GM23248 (cell line): ENCODE measurements at regions not wholly inside any gene's neighbourhood (a gene's known extent, or its start where the extent isn't known, plus 50 kb on each side); places are given as distances from the start of the nearest gene placed in this dataset.
A peak's percentile ranks its signal among the peaks of the same experiment; 100 is the strongest.
"Not testable (repeated sequence)": the region's sequence is repeated elsewhere in the genome, so short reads cannot be mapped to it uniquely, and the experiment has no call there.

Experiments used
- DNase-seq: peaks from one replicate; pipeline ENCODE4 v3.0.0-alpha.2; 2015
- H2AFZ ChIP-seq: fragments of 200-600 bp; sonication (generic); 2 replicates; pipeline ENCODE4 v1.6.1; 2016; ENCODE audit warnings: antibody characterized with exemption
- H3F3A ChIP-seq: fragments of 200-600 bp; sonication (generic); 2 replicates; pipeline ENCODE4 v1.6.1; 2016; ENCODE audit warnings: mild to moderate bottlenecking, antibody characterized with exemption, mixed run types; ENCODE audit not compliant: insufficient read depth
- H3K27ac ChIP-seq: fragments of 200-600 bp; sonication (generic); 2 replicates; pipeline ENCODE4 v1.5.1; 2016; ENCODE audit warnings: mild to moderate bottlenecking
- H3K27me3 ChIP-seq: fragments of 200-600 bp; sonication (generic); replicated peaks from 2 replicates; pipeline ENCODE4 v1.6.1; 2016; ENCODE audit warnings: mild to moderate bottlenecking; ENCODE audit not compliant: insufficient read depth
- H3K36me3 ChIP-seq: fragments of 200-600 bp; sonication (generic); 2 replicates; pipeline ENCODE4 v1.6.1; 2016; ENCODE audit warnings: low read depth, mild to moderate bottlenecking
- H3K4me1 ChIP-seq: fragments of 200-600 bp; sonication (generic); 2 replicates; pipeline ENCODE4 v1.6.1; 2016; ENCODE audit warnings: mild to moderate bottlenecking; ENCODE audit not compliant: insufficient read depth
- H3K4me2 ChIP-seq: fragments of 200-600 bp; sonication (generic); one replicate; pipeline ENCODE4 v1.6.1; 2016; ENCODE audit warnings: mild to moderate bottlenecking; ENCODE audit not compliant: unreplicated experiment
- H3K4me3 ChIP-seq: fragments of 200-600 bp; sonication (generic); 2 replicates; pipeline ENCODE4 v1.5.1; 2016; ENCODE audit warnings: mild to moderate bottlenecking
- H3K79me2 ChIP-seq: fragments of 200-600 bp; sonication (generic); 2 replicates; pipeline ENCODE4 v1.6.1; 2016; ENCODE audit warnings: mild to moderate bottlenecking; ENCODE audit not compliant: insufficient read depth
- H3K9ac ChIP-seq: fragments of 200-600 bp; sonication (generic); 2 replicates; pipeline ENCODE4 v1.6.1; 2016; ENCODE audit warnings: mild to moderate bottlenecking
- H3K9me2 ChIP-seq: fragments of 200-600 bp; sonication (generic); 2 replicates; pipeline ENCODE4 v1.6.1; 2016; ENCODE audit warnings: mixed run types, mild to moderate bottlenecking, moderate library complexity; ENCODE audit not compliant: insufficient read depth
- H3K9me3 ChIP-seq: fragments of 200-600 bp; sonication (generic); one replicate; pipeline ENCODE4 v1.6.1; 2017; ENCODE audit warnings: low read depth
- H4K20me1 ChIP-seq: fragments of 200-600 bp; sonication (generic); 2 replicates; pipeline ENCODE4 v1.6.0; 2016; ENCODE audit not compliant: insufficient read depth
- EZH2 ChIP-seq: fragments of 200-600 bp; sonication (generic); IDR thresholded peaks from 2 replicates; pipeline ENCODE4 v1.6.1; 2018; ENCODE audit warnings: antibody characterized with exemption, mild to moderate bottlenecking; ENCODE audit not compliant: insufficient read depth, poor library complexity, severe bottlenecking
- EZH2phosphoT487 ChIP-seq: fragments of 200-600 bp; sonication (generic); IDR thresholded peaks from 2 replicates; pipeline ENCODE4 v1.6.1; 2018; ENCODE audit warnings: antibody characterized with exemption, moderate library complexity, mild to moderate bottlenecking, low read depth; ENCODE audit not compliant: insufficient read depth
- WGBS, 2 experiments: methylation state at CpG; one replicate each; pipeline ENCODE4 v1.1.6; 2015 to 2017; ENCODE audit warnings: low lambda C conversion rate in 2 of 2, low coverage in 1 of 2; ENCODE audit errors: missing lambda C conversion rate in 2 of 2; 5-methylcytosine and 5-hydroxymethylcytosine counted together
- in situ Hi-C: fragments of 300-500 bp; cut with MboI; formaldehyde crosslinking; loops from 2 replicates; pipeline ENCODE4 v1.15.0; 2020

DNA sequence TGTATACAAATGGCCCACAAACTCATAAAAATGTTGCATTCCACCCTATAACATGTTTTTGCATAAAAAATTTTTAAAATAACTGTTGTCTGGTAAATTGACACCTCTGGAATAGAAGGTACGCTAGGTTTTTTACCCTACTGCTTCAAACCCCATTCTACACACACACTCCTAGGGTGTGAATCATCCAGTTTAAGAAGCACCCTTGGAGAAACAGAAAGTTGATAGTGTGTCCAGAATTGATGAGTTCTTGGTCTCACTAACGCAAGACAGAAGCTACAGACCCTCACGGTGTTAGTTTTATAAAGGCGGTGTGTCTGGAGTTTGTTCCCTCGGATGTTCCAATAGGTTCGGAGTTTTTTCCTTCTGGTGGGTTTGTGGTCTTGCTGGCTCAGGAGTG, 158.5 kb downstream of the KLRB1 start:
- Histone ChIP-seq H3K79me2 (no peaks in the 10 kb centered on the region), H3K4me2 (no peak overlapping the region), H3K9ac (no peak overlapping the region), H4K20me1 (no peaks in the 10 kb centered on the region), H2AFZ (peak overlapping the region; percentile 88; the same call in 1 of the 2 replicates), H3F3A (no peaks in the 10 kb centered on the region), H3K9me2 (no peaks in the 10 kb centered on the region), H3K4me3 (no peak overlapping the region), H3K4me1 (no peaks in the 10 kb centered on the region), H3K27me3 (no peaks in the 10 kb centered on the region), H3K27ac (no peak overlapping the region), H3K36me3 (no peaks in the 10 kb centered on the region), H3K9me3 (no peaks in the 10 kb centered on the region)
- WGBS, 2 experiments = 59 to 63% methylated on average over 6 of the region's 6 CpGs
- TF ChIP-seq EZH2phosphoT487 (no peak), EZH2 (no peak)
- in situ Hi-C loops = no loop called here
- peak; percentile 7 for DNase-seq

DNA sequence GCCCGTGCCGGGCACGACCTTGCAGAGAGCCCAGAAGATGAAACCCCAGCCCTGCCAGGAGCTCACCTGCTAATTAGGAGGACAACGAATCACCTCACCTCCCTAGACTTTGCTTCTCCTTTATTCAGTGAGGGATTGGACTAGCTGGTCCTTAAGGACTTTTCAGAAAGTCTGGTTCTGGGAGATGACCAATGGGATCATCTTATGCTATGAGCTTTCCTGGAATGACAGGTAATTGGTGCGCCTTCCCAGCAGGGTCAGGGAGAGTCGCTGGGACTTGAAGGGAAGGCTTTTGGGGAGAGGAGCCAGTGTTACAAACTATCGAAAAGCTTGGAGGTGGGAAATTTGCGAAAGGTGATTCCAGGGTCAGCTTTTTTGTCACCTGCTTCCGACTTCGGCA, 159.1 kb downstream of the KLRB1 start:
- H3K79me2 ChIP-seq, in situ Hi-C loops, H3K27ac ChIP-seq, H3K4me1 ChIP-seq, H4K20me1 ChIP-seq, H3K36me3 ChIP-seq, H3K9me2 ChIP-seq, H3F3A ChIP-seq, DNase-seq, H3K9me3 ChIP-seq, H3K27me3 ChIP-seq: not testable (repeated sequence)
- Histone ChIP-seq H3K9ac (peak overlapping the region; percentile 58), H3K4me3 (peak overlapping the region; percentile 77), H2AFZ (peak overlapping the region; percentile 88), H3K4me2 (peak overlapping the region; percentile 89)
- 54 to 57% methylated on average over 6 to 7 of the region's 10 CpGs for WGBS, 2 experiments

DNA sequence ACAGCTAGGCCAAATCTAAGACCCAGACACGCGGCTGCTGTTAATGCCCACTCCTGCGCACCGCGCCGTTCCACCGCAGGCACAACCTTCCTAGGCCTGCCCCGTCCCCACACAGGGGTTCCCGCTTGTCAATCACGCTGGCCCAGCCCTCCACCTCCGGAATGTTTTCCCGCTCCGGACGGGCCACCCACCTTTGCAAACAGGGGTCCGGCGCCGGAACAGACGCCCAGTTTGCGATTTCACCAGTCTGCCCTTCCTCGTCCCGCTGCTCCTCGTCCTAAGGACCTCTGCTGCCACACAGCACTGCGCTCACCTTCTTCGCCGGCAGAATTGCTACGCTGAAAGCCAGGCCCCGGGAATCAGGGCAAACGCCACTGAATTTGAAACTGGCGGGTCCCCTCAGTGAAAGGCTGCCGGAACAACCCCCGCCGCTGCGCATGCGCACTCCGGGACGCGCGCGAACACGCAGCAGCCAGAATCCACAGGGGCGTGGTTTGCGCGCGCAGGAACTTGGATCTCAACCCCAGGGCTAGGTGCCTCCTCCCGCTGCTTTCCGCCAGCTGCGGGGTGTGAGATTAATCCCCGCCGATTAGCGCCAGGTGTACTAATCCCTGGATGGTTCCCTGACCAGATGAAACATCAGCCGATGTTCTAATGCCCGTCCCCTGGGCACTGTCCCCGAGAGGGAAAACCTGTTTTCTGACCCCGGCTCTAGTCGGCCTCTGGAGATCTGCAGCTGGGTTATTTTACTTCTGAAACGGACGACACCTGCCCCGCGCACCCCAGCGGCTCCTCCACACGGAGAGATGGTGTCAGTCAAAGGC, 159.7 kb downstream of the KLRB1 start:
- Histone ChIP-seq H3K4me2 (peak overlapping the region; percentile 89), H3K9ac (peak overlapping the region; percentile 58), H2AFZ (peak overlapping the region; percentile 88), H3K4me3 (peak overlapping the region; percentile 77)
- H3K9me3 ChIP-seq, H3K27ac ChIP-seq, H3F3A ChIP-seq, H3K9me2 ChIP-seq, H3K36me3 ChIP-seq, H4K20me1 ChIP-seq, H3K4me1 ChIP-seq, in situ Hi-C loops, H3K79me2 ChIP-seq, H3K27me3 ChIP-seq: not testable (repeated sequence)
- 1% methylated on average over 59 to 61 of the region's 61 CpGs for WGBS, 2 experiments
- DNase-seq = peak; percentile 88

DNA sequence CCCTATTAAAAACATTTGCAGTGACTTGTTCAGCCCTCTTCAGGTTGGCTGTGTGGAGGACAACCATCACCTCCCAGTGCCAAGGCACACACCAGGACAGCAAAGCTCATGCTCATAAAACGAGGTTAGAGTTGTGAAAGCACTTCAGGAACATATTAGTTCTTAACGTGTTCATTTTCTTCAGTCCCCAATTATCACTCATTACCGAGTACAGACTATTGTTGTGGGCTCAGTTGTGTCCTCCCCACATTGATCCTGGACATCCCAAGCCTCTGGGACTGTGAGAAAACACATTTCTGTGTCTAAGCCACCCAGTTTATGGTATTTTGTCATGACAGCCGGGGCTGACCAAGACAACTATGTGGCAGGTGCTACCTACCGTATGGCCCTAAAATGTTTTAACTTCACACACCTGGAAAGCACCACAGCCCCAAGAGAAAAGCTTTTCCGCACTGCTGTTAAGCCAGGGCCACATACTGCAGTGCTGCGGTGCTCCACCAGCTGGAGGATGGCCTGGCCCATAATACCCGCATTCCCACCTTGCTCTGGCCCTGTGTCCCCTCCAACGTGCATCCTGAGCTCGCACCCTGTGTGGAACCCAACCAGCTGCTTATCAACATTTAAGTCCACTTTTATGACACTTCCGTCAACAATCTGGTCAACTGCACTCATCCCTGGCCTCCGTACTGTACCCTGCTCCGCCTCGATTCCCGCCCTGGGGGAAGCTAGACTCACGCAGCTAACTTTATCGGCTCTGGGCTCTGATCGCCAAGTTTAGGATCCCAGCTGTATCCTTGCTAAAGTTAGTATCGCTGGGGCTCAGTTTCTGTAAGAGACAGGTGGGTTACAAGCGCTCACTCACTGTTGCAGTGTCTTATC, 160.6 kb downstream of the KLRB1 start:
- H3K9ac ChIP-seq = peak overlapping the region; percentile 58
- H3K27ac ChIP-seq, H3K9me3 ChIP-seq, H3K79me2 ChIP-seq, H4K20me1 ChIP-seq, in situ Hi-C loops, H3F3A ChIP-seq, H3K9me2 ChIP-seq, H3K27me3 ChIP-seq, H3K4me1 ChIP-seq, DNase-seq, H3K36me3 ChIP-seq: not testable (repeated sequence)
- WGBS, 2 experiments = 24 to 29% methylated on average over 18 to 19 of the region's 20 CpGs
- peak overlapping the region; percentile 77 for H3K4me3 ChIP-seq
- peak overlapping the region; percentile 88 for H2AFZ ChIP-seq
- H3K4me2 ChIP-seq = peak overlapping the region; percentile 89

DNA sequence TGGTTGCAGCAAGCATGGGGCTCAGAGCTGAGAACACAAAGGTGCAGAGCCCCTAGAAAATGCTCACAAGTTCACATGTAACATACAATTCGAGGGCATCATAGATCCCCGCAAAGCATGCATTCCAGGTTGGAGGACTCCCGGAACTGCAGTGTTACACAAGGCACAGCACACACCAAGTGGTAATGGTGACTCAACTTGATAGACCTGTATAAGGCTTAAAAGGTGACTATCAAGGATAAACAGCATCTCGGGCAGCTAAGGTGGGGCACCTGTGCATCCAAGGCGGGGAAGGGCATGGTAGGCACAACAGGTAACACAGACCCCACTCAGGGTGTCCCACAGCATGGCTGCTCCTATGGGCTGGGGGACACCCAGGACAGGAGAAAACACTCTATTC, 167.3 kb downstream of the KLRB1 start:
- H3K4me1 ChIP-seq, H3K4me3 ChIP-seq, H3K9ac ChIP-seq, H3K79me2 ChIP-seq, H4K20me1 ChIP-seq, H3K9me3 ChIP-seq, DNase-seq, H2AFZ ChIP-seq, H3K9me2 ChIP-seq, H3K36me3 ChIP-seq, H3K27ac ChIP-seq, H3F3A ChIP-seq, in situ Hi-C loops, H3K4me2 ChIP-seq, H3K27me3 ChIP-seq: not testable (repeated sequence)
- 92 to 95% methylated on average over 4 of the region's 5 CpGs for WGBS, 2 experiments

DNA sequence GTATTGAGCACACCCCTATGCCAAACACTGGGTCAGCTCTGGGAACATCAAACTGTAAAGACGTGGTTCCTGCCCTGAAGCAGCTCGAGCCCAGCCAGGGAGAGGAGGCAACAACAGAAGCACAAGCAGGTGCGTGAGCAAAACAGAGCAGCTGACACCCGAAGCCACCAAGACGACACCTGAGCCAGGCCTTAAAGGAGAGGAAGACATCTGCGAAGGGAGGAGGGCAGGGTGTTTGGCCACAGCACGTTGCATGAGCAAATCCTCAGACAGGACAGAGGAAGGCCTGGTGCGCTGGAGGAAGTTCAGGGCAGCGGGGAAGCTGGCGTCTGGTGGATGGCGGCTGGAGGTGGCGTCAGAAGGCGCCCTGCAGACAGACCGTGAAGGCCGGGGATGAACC, 172.0 kb downstream of the KLRB1 start:
- H3F3A ChIP-seq, DNase-seq, H3K4me1 ChIP-seq, H3K27ac ChIP-seq, H3K4me2 ChIP-seq, H3K79me2 ChIP-seq, H3K4me3 ChIP-seq, H3K27me3 ChIP-seq, in situ Hi-C loops, H3K36me3 ChIP-seq, H2AFZ ChIP-seq, H3K9me2 ChIP-seq, H3K9ac ChIP-seq, H4K20me1 ChIP-seq, H3K9me3 ChIP-seq: not testable (repeated sequence)
- 86 to 95% methylated on average over 5 to 9 of the region's 15 CpGs for whole genome bisulfite sequencing, 2 experiments

DNA sequence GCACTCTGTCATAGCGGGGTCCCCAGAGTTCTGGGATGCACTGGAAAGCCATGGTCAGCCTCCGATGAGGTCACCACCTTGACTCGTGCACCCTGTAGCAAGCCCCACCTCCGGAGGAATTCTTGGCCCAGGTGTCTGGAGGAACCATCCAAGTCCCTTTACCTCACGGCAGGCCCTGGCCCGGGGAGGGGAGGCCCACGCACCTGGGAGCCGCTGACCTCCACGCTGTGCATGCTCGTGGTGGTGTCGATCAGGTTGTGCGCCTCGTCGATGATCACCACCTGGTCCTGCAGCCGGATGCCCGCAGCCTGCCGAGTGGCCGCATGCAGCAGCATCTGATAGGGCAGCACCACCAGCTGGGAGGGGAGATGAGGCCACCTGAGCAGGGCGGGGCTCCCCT, 177.3 kb downstream of the KLRB1 start:
- H3K79me2 ChIP-seq, in situ Hi-C loops, H4K20me1 ChIP-seq, H2AFZ ChIP-seq, H3F3A ChIP-seq, H3K9ac ChIP-seq, H3K27me3 ChIP-seq, DNase-seq, H3K4me2 ChIP-seq, H3K27ac ChIP-seq, H3K36me3 ChIP-seq, H3K4me3 ChIP-seq, H3K9me3 ChIP-seq, H3K4me1 ChIP-seq, H3K9me2 ChIP-seq: not testable (repeated sequence)
- WGBS, 2 experiments = 76 to 78% methylated on average over 3 to 8 of the region's 19 CpGs
